Neural cell (in vitro differentiated cells): ENCODE measurements at regions not wholly inside any gene's neighbourhood (a gene's known extent, or its start where the extent isn't known, plus 50 kb on each side); places are given as distances from the start of the nearest gene placed in this dataset.

Experiments
- H2AFZ ChIP-seq: fragments of 200-600, 300-800 bp; sonication (generic), shearing (Covaris generic); 2 replicates; pipeline ENCODE4 v1.6.0; 2014; ENCODE audit warnings: low read depth, mild to moderate bottlenecking, antibody characterized with exemption, low read length, moderate library complexity
- H3F3A ChIP-seq: fragments of 200-600 bp; shearing (Covaris generic); 2 replicates; pipeline ENCODE4 v1.6.1; 2016; ENCODE audit warnings: mild to moderate bottlenecking, moderate library complexity, mixed read lengths, antibody characterized with exemption, low read length; ENCODE audit not compliant: insufficient read depth, poor library complexity, severe bottlenecking
- H3K27ac ChIP-seq: fragments of 200-600, 300-800 bp; sonication (generic), shearing (Covaris generic); 2 replicates; pipeline ENCODE4 v1.5.1; 2014; ENCODE audit warnings: mild to moderate bottlenecking, low read length, moderate library complexity
- H3K27me3 ChIP-seq: fragments of 300-800, 200-600 bp; sonication (generic), shearing (Covaris generic); 2 replicates; pipeline ENCODE4 v1.6.0; 2014; ENCODE audit warnings: mild to moderate bottlenecking, low read depth, low read length, moderate library complexity; ENCODE audit not compliant: insufficient read depth
- H3K36me3 ChIP-seq: fragments of 300-800, 200-600 bp; sonication (generic), shearing (Covaris generic); 2 replicates; pipeline ENCODE4 v1.5.1; 2014; ENCODE audit warnings: mild to moderate bottlenecking, antibody characterized with exemption, low read length, moderate library complexity; ENCODE audit not compliant: insufficient read depth
- H3K4me2 ChIP-seq: fragments of 300-800, 200-600 bp; sonication (generic), shearing (Covaris generic); 2 replicates; pipeline ENCODE4 v1.6.0; 2014; ENCODE audit warnings: mild to moderate bottlenecking, low read length
- H3K4me3 ChIP-seq: fragments of 300-800, 200-600 bp; sonication (generic), shearing (Covaris generic); 2 replicates; pipeline ENCODE4 v1.5.1; 2014; ENCODE audit warnings: mild to moderate bottlenecking, low read length, moderate library complexity
- H3K79me2 ChIP-seq: fragments of 200-600 bp; shearing (Covaris generic); replicated peaks from 2 replicates; pipeline ENCODE4 v1.6.0; 2014; ENCODE audit warnings: mild to moderate bottlenecking, low read length, moderate library complexity; ENCODE audit not compliant: insufficient read depth
- H3K9ac ChIP-seq: fragments of 300-800, 200-600 bp; sonication (generic), shearing (Covaris generic); 2 replicates; pipeline ENCODE4 v1.6.1; 2016; ENCODE audit warnings: mild to moderate bottlenecking, low read length, mixed read lengths
- H3K9me2 ChIP-seq: fragments of 200-600 bp; shearing (Covaris generic); 2 replicates; pipeline ENCODE4 v1.6.1; 2016; ENCODE audit warnings: mild to moderate bottlenecking, low read length, mixed read lengths; ENCODE audit not compliant: insufficient read depth
- H3K9me3 ChIP-seq: fragments of 200-600, 300-800 bp; sonication (generic), shearing (Covaris generic); 2 replicates; pipeline ENCODE4 v1.6.1; 2016; ENCODE audit warnings: mild to moderate bottlenecking, mixed run types, low read length, moderate library complexity, mixed read lengths
- H4K20me1 ChIP-seq: fragments of 200-600 bp; shearing (Covaris generic); 2 replicates; pipeline ENCODE4 v1.6.1; 2016; ENCODE audit warnings: mild to moderate bottlenecking, mixed run types; ENCODE audit not compliant: insufficient read depth
- EP300 ChIP-seq: fragments of 450-650 bp; conservative IDR thresholded peaks from 2 replicates; pipeline ENCODE4 v1.6.1; 2014; ENCODE audit warnings: antibody characterized with exemption, mild to moderate bottlenecking, moderate library complexity; ENCODE audit not compliant: poor library complexity, severe bottlenecking
- EZH2 ChIP-seq: fragments of 200-600, 300-800 bp; shearing (Covaris generic), sonication (generic); IDR thresholded peaks from 2 replicates; pipeline ENCODE4 v1.6.1; 2014; ENCODE audit warnings: antibody characterized with exemption, low read length, borderline replicate concordance, mild to moderate bottlenecking; ENCODE audit not compliant: insufficient read depth, poor library complexity, severe bottlenecking
- MXI1 ChIP-seq: fragments of 450-650 bp; conservative IDR thresholded peaks from 2 replicates; pipeline ENCODE4 v1.6.1; 2014; ENCODE audit warnings: antibody characterized with exemption, mild to moderate bottlenecking; ENCODE audit not compliant: poor library complexity, severe bottlenecking
- POLR2AphosphoS5 ChIP-seq: IDR thresholded peaks from 2 replicates; pipeline ENCODE4 v1.6.1; 2012
- RAD21 ChIP-seq: fragments of 450-650 bp; conservative IDR thresholded peaks from 2 replicates; pipeline ENCODE4 v1.6.1; 2014; ENCODE audit warnings: antibody characterized with exemption, mild to moderate bottlenecking, moderate library complexity
- REST ChIP-seq: IDR thresholded peaks from 2 replicates; pipeline ENCODE4 v1.6.1; 2012; ENCODE audit warnings: borderline replicate concordance
- SMC3 ChIP-seq: fragments of 450-650 bp; conservative IDR thresholded peaks from 2 replicates; pipeline ENCODE4 v1.6.1; 2014; ENCODE audit warnings: antibody characterized with exemption, mild to moderate bottlenecking, moderate library complexity; ENCODE audit not compliant: poor library complexity
- TAF1 ChIP-seq: IDR thresholded peaks from 2 replicates; pipeline ENCODE4 v1.6.1; 2012; ENCODE audit warnings: low read depth
- TF ChIP-seq, protein P1 (sequence below): fragments of 450-650 bp; IDR thresholded peaks from 2 replicates; pipeline ENCODE4 v1.5.1; 2014; ENCODE audit warnings: antibody characterized with exemption, mild to moderate bottlenecking, moderate library complexity; ENCODE audit not compliant: poor library complexity, severe bottlenecking

- Histone ChIP-seq H2AFZ (no peak overlapping the region), H3K27me3 (no peaks in the 10 kb centered on the region), H3K9me3 (peaks cover 2% of the 10 kb centered on the region), H3F3A (no peaks in the 10 kb centered on the region), H4K20me1 (no peaks in the 10 kb centered on the region), H3K4me2 (no peak overlapping the region), H3K9me2 (no peaks in the 10 kb centered on the region), H3K9ac (no peak overlapping the region), H3K4me3 (no peak overlapping the region), H3K79me2 (no peaks in the 10 kb centered on the region), H3K27ac (no peak overlapping the region), H3K36me3 (no peaks in the 10 kb centered on the region)
- TF ChIP-seq POLR2AphosphoS5: no peak
- no peak for TF ChIP-seq MXI1
- TF ChIP-seq REST: no peak
- TF ChIP-seq TAF1: no peak
- TF ChIP-seq EP300: no peak
- TF ChIP-seq, protein P1, sequence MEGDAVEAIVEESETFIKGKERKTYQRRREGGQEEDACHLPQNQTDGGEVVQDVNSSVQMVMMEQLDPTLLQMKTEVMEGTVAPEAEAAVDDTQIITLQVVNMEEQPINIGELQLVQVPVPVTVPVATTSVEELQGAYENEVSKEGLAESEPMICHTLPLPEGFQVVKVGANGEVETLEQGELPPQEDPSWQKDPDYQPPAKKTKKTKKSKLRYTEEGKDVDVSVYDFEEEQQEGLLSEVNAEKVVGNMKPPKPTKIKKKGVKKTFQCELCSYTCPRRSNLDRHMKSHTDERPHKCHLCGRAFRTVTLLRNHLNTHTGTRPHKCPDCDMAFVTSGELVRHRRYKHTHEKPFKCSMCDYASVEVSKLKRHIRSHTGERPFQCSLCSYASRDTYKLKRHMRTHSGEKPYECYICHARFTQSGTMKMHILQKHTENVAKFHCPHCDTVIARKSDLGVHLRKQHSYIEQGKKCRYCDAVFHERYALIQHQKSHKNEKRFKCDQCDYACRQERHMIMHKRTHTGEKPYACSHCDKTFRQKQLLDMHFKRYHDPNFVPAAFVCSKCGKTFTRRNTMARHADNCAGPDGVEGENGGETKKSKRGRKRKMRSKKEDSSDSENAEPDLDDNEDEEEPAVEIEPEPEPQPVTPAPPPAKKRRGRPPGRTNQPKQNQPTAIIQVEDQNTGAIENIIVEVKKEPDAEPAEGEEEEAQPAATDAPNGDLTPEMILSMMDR: no peak
- TF ChIP-seq EZH2: no peak
- TF ChIP-seq SMC3: no peak
- no peak for TF ChIP-seq RAD21
Measured at GRCh38 chr5:58380655-58381054, 79.2 kb downstream of the PLK2 start.

DNA sequence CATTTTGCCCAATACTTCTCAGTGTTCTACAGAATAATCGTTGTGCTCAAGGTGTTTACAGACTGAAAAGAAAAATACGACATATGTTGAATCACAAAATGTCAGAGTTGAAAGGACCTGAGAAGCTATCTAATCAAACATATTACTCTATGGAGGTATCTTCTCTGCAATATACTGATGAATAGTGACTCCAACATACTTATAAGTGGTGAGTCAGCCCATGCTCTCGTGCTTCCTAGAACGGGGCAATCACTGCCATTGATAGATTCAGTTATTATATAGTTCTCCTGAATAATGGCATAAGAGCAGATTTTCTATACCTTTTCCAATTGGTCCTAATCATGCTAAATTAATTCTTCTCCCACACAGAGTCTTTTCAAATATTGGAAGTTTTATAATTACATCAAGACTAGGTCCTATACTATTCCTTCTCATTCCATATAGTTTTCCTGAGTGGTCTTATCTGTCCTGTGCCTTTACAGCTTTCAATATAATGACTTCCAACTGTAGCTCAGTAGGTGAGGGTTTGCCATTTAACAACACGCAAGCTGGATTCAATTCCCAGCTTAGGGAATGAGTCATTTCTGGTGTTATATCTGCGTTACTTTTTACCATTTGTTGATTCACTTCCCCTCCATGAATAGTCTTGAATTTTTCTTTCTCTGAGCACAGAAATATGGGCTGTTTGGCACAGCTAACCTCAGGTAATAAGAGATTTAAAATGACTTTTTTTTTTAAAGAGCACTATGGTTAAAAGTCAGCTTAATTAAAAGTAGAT lies 81.1 kb downstream of the PLK2 start:
- TF ChIP-seq RAD21 (no peak), POLR2AphosphoS5 (no peak), SMC3 (no peak), REST (no peak), MXI1 (no peak), EZH2 (no peak)
- TF ChIP-seq, protein P1: no peak
- Histone ChIP-seq H3K27ac (no peak overlapping the region), H3K9ac (no peak overlapping the region), H3K79me2 (no peaks in the 10 kb centered on the region), H3K4me3 (no peak overlapping the region), H3K9me3 (peaks cover 2% of the 10 kb centered on the region), H4K20me1 (no peaks in the 10 kb centered on the region), H3K36me3 (no peaks in the 10 kb centered on the region), H2AFZ (no peak overlapping the region), H3K9me2 (no peaks in the 10 kb centered on the region), H3K27me3 (no peaks in the 10 kb centered on the region), H3F3A (no peaks in the 10 kb centered on the region), H3K4me2 (no peak overlapping the region)
